Gastrocnemius medialis (tissue), 4 donors: ENCODE measurements at regions not wholly inside any gene's neighbourhood (a gene's known extent, or its start where the extent isn't known, plus 50 kb on each side); places are given as distances from the start of the nearest gene placed in this dataset.

Source experiments
- ATAC-seq, 2 donors: fragments of 150-250 bp; one replicate each; pipeline ENCODE4 v1.9.1; 2016
- DNase-seq, 2 donors: peaks; one replicate each; pipeline ENCODE4 v3.0.0-alpha.2; 2019
- H3K27ac ChIP-seq, 4 donors: fragments of 200-600 bp; sonication (generic); 1 replicate in 1 of 4; 2 replicates in 3 of 4; pipeline ENCODE4 v1.5.1; 2016 to 2018; ENCODE audit warnings: mild to moderate bottlenecking in 2 of 4, moderate library complexity in 1 of 4
- H3K27me3 ChIP-seq, 3 donors: fragments of 200-600 bp; sonication (generic) in 2 of 3; 1 replicate in 1 of 3; 2 replicates in 2 of 3; pipeline versions ENCODE4 v1.5.1 to v1.6.0; 2016 to 2019; ENCODE audit warnings: mild to moderate bottlenecking in 1 of 3, moderate library complexity in 1 of 3
- H3K36me3 ChIP-seq, 2 donors: fragments of 200-600 bp; sonication (generic) in 1 of 2; one replicate each; pipeline ENCODE4 v1.5.1; 2017 to 2018
- H3K4me1 ChIP-seq, 2 donors: fragments of 200-600 bp; sonication (generic) in 1 of 2; one replicate each; pipeline ENCODE4 v1.5.1; 2016 to 2017; ENCODE audit warnings: mild to moderate bottlenecking in 2 of 2
- H3K4me3 ChIP-seq, 4 donors: fragments of 200-600 bp; sonication (generic) in 3 of 4; 1 replicate in 1 of 4; 2 replicates in 3 of 4; pipeline ENCODE4 v1.5.1; 2016 to 2019; ENCODE audit warnings: mild to moderate bottlenecking in 2 of 4
- H3K9me3 ChIP-seq, 3 donors: fragments of 200-600 bp; sonication (generic) in 2 of 3; 1 replicate in 1 of 3; 2 replicates in 2 of 3; pipeline ENCODE4 v1.5.1; 2016 to 2019
- POLR2A ChIP-seq, 2 donors: fragments of 450-650 bp; IDR thresholded peaks; one replicate each; pipeline ENCODE4 v1.6.1; 2017; ENCODE audit warnings: antibody characterized with exemption in 2 of 2, mild to moderate bottlenecking in 2 of 2, moderate library complexity in 2 of 2
- in situ Hi-C, 4 donors: fragments of 200-750 bp; cut with MboI; loops; one replicate each; pipeline versions ENCODE4 v1.15.0 to v1.8.0; 2017; ENCODE audit warnings: low sequenced_read_pairs in 4 of 4
- intact Hi-C: fragments of 100-400 bp; cut with DNase I; formaldehyde crosslinking; loops from one replicate; pipeline ENCODE4 v1.15.1; 2023; ENCODE audit warnings: low total_unique reads
- TF ChIP-seq, protein P1 (sequence below), 5 experiments: fragments of 450-650 bp in 3 of 5; fragments of 200-600 bp in 2 of 5; sonication (generic) in 2 of 5; IDR thresholded peaks in 4 of 5; conservative IDR thresholded peaks in 1 of 5; 1 replicate in 4 of 5; 2 replicates in 1 of 5; pipeline ENCODE4 v1.5.1; 2016 to 2019; ENCODE audit warnings: antibody characterized with exemption in 5 of 5, mild to moderate bottlenecking in 3 of 5, moderate library complexity in 3 of 5

DNA sequence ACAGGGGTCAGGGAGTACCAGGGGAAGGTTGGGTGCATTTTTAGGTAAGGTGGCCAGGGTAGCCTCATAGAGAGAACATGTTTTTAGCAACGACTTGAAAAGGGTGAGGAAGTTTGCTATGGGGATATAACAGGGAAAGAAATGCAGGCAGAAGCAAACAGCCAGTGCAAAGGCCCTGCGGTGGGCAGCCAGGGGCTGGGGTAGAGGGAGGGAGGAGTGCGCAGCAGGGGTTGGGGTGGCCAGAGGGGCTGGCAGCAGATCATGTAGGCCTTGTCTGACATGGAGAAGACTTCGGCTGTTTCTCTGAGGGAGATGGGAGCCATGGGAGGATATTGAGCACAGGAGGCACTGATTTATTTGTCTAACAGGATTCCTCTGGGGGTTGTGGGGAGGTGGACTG lies 242.5 kb downstream of the RBM19 start:
- Histone ChIP-seq H3K27ac (no peak overlapping the region), H3K4me1 (no peaks in the 10 kb centered on the region), H3K27me3 (peaks cover 4 to 13% (median 8%) of the 10 kb centered on the region in 3 donors), H3K36me3 (no peaks in the 10 kb centered on the region), H3K4me3 (no peak overlapping the region), H3K9me3 (no peaks in the 10 kb centered on the region)
- DNase-seq = no peak
- TF ChIP-seq, protein P1, sequence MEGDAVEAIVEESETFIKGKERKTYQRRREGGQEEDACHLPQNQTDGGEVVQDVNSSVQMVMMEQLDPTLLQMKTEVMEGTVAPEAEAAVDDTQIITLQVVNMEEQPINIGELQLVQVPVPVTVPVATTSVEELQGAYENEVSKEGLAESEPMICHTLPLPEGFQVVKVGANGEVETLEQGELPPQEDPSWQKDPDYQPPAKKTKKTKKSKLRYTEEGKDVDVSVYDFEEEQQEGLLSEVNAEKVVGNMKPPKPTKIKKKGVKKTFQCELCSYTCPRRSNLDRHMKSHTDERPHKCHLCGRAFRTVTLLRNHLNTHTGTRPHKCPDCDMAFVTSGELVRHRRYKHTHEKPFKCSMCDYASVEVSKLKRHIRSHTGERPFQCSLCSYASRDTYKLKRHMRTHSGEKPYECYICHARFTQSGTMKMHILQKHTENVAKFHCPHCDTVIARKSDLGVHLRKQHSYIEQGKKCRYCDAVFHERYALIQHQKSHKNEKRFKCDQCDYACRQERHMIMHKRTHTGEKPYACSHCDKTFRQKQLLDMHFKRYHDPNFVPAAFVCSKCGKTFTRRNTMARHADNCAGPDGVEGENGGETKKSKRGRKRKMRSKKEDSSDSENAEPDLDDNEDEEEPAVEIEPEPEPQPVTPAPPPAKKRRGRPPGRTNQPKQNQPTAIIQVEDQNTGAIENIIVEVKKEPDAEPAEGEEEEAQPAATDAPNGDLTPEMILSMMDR (IDR thresholded peaks at IDR 0.05 in 4 of 5, conservative IDR thresholded peaks at IDR 0.05 in 1 of 5) = no peak
- no peak for TF ChIP-seq POLR2A (IDR thresholded peaks at IDR 0.05)
- intact Hi-C loops (no loop called here), in situ Hi-C loops (no loop called here)
- no peak for ATAC-seq

DNA sequence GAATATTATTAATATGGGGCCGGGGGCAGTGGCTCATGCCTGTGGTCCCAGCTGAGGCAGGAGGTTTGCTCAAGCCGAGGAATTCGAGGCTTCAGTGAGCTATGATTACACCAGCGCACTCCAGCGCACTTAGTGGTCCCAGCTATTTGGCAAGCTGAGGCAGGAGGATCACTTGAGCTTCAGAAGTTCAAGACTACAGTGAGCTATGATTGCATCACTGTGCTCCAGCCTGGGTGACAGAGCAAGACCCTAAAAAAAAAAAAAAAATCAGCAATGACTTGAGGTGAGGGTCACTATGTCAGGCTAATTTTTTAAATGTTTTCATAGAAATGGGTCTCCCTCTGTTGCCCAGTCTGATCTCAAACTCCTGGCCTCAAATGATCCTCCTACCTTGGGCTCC lies 243.4 kb downstream of the RBM19 start:
- peaks cover 4 to 13% (median 8%) of the 10 kb centered on the region in 3 donors for H3K27me3 ChIP-seq
- no peak for TF ChIP-seq POLR2A (IDR thresholded peaks at IDR 0.05)
- TF ChIP-seq, protein P1 (IDR thresholded peaks at IDR 0.05 in 4 of 5, conservative IDR thresholded peaks at IDR 0.05 in 1 of 5) = no peak
- intact Hi-C loops (no loop called here), in situ Hi-C loops (no loop called here)
- H3K27ac ChIP-seq = no peak overlapping the region
- no peaks in the 10 kb centered on the region for H3K4me1 ChIP-seq
- ATAC-seq = no peak
- no peaks in the 10 kb centered on the region for H3K9me3 ChIP-seq
- H3K36me3 ChIP-seq = no peaks in the 10 kb centered on the region
- no peak for DNase-seq
- H3K4me3 ChIP-seq = no peak overlapping the region

DNA sequence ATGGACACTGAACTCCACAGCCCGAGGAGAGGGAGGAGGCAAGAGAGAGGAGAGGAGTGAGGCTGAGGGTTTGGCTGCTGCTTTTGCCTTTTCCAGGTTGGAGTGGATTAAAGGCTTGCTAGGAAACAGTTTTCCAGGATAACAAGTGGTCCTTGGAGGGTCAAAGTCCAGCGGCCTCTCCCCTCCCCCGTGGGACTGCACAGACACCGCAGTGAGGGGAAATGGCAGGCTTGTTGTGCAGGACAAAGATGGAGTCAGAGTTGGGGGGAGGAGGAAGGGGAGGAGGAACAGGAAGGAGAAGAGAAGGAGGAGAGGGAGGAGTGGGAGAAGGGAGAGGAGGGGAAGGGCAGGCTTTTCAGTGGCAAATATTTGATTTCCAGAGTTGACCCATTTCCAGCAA lies 245.5 kb downstream of the RBM19 start:
- ATAC-seq (no peak), DNase-seq (no peak)
- TF ChIP-seq, protein P1 (IDR thresholded peaks at IDR 0.05 in 4 of 5, conservative IDR thresholded peaks at IDR 0.05 in 1 of 5) = no peak
- no peak for TF ChIP-seq POLR2A (IDR thresholded peaks at IDR 0.05)
- H3K4me1 ChIP-seq = no peaks in the 10 kb centered on the region
- intact Hi-C loops (no loop called here), in situ Hi-C loops (no loop called here)
- H3K36me3 ChIP-seq = no peaks in the 10 kb centered on the region
- no peak overlapping the region for H3K27ac ChIP-seq
- no peaks in the 10 kb centered on the region for H3K9me3 ChIP-seq
- no peak overlapping the region for H3K4me3 ChIP-seq
- peaks cover 4 to 6% (median 5%) of the 10 kb centered on the region in 3 donors for H3K27me3 ChIP-seq

DNA sequence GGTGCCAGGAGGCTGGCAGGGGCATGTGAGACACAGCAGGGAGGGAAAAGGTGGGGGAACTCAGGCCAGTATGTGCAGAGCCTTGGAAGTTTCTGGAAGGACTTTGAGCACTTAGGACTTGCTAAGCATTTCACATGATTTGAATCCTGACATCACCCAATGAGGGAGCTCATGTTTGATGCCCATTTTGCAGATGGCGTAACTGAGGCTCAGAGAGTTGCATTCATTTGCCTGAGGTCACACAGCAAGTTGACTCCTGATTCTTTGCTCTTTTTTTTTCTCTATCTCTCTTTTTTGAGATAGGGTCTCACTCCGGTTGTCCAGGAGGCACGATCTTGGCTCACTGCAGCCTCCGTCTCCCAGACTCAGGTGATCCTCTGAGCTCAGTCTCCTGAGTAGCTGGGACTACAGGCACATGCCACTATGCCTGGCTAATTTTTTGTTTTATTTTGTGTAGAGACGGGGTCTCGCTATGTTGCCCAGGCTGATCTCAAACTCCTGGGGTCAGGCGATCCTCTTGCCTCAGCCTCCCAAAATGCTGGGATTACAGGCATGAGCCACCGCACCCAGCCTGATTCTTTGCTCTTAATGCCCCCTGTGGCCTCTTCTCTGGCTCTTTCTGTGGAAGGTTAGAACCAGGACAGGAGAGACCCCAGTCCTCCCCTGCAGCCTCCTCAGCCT lies 246.1 kb downstream of the RBM19 start:
- intact Hi-C loops = no loop called here

More for the DNA sequence above, 246.1 kb downstream of the RBM19 start:
- Histone ChIP-seq H3K27ac (no peak overlapping the region), H3K27me3 (peaks cover 0 to 6% (median 4%) of the 10 kb centered on the region in 3 donors), H3K4me1 (no peaks in the 10 kb centered on the region), H3K9me3 (no peaks in the 10 kb centered on the region), H3K36me3 (no peaks in the 10 kb centered on the region), H3K4me3 (no peak overlapping the region)
- TF ChIP-seq, protein P1 (IDR thresholded peaks at IDR 0.05 in 4 of 5, conservative IDR thresholded peaks at IDR 0.05 in 1 of 5) = no peak
- TF ChIP-seq POLR2A (IDR thresholded peaks at IDR 0.05) = no peak
- ATAC-seq = no peak
- DNase-seq = no peak
- in situ Hi-C loops = no loop called here
